ENCODE measurements at regions not wholly inside any gene's neighbourhood (a gene's known extent, or its start where the extent isn't known, plus 50 kb on each side); places are given as distances from the start of the nearest gene placed in this dataset.

- Mint-ChIP-seq H3K27me3 (no peaks in the 10 kb centered on the region), H3K4me3 (no peak overlapping the region), H3K36me3 (no peaks in the 10 kb centered on the region), H3K9me3 (no peaks in the 10 kb centered on the region), H3K4me1 (ENCODE audit: unreplicated experiment) (no peaks in the 10 kb centered on the region), H3K27ac (no peak overlapping the region)
- no peak for TF ChIP-seq CTCF (conservative IDR thresholded peaks at IDR 0.05)
- no peak for DNase-seq (ENCODE audit: extremely low spot score, unreplicated experiment)
These were observed 66.7 kb downstream of the CCER1 start for GRCh38 chr12:90888316-90888715.

GRCh38 chr12:90883456-90883855 lies 71.5 kb downstream of the CCER1 start:
- DNase-seq (ENCODE audit: extremely low spot score, unreplicated experiment), result no peak
- Mint-ChIP-seq H3K27me3 (no peaks in the 10 kb centered on the region), H3K27ac (no peak overlapping the region), H3K4me1 (ENCODE audit: unreplicated experiment) (no peaks in the 10 kb centered on the region), H3K9me3 (no peaks in the 10 kb centered on the region), H3K4me3 (no peak overlapping the region), H3K36me3 (no peaks in the 10 kb centered on the region)
- no peak for TF ChIP-seq CTCF (conservative IDR thresholded peaks at IDR 0.05)

GRCh38 chr12:90871726-90872096 lies 83.3 kb downstream of the CCER1 start:
- no peak for TF ChIP-seq CTCF (conservative IDR thresholded peaks at IDR 0.05)
- Mint-ChIP-seq H3K9me3 (no peaks in the 10 kb centered on the region), H3K4me1 (ENCODE audit: unreplicated experiment) (no peaks in the 10 kb centered on the region), H3K36me3 (no peaks in the 10 kb centered on the region), H3K27me3 (no peaks in the 10 kb centered on the region), H3K27ac (no peak overlapping the region), H3K4me3 (no peak overlapping the region)
- DNase-seq (ENCODE audit: extremely low spot score, unreplicated experiment), result no peak

GRCh38 chr12:90870971-90871725 lies 83.8 kb downstream of the CCER1 start:
- Mint-ChIP-seq H3K4me1 (ENCODE audit: unreplicated experiment) (no peaks in the 10 kb centered on the region), H3K4me3 (no peak overlapping the region), H3K9me3 (no peaks in the 10 kb centered on the region), H3K36me3 (no peaks in the 10 kb centered on the region), H3K27me3 (no peaks in the 10 kb centered on the region), H3K27ac (no peak overlapping the region)
- no peak for TF ChIP-seq CTCF (conservative IDR thresholded peaks at IDR 0.05)
- DNase-seq (ENCODE audit: extremely low spot score, unreplicated experiment), result no peak

GRCh38 chr12:90868626-90869025 lies 86.3 kb downstream of the CCER1 start:
- Mint-ChIP-seq H3K36me3 (no peaks in the 10 kb centered on the region), H3K27me3 (no peaks in the 10 kb centered on the region), H3K4me1 (ENCODE audit: unreplicated experiment) (no peaks in the 10 kb centered on the region), H3K4me3 (no peak overlapping the region), H3K9me3 (no peaks in the 10 kb centered on the region), H3K27ac (no peak overlapping the region)
- DNase-seq (ENCODE audit: extremely low spot score, unreplicated experiment), result no peak
- no peak for TF ChIP-seq CTCF (conservative IDR thresholded peaks at IDR 0.05)
